ENCODE measurements at regions not wholly inside any gene's neighbourhood (a gene's known extent, or its start where the extent isn't known, plus 50 kb on each side); places are given as distances from the start of the nearest gene placed in this dataset.
"Not testable (repeated sequence)": the region's sequence is repeated elsewhere in the genome, so short reads cannot be mapped to it uniquely, and the experiment has no call there.

DNA sequence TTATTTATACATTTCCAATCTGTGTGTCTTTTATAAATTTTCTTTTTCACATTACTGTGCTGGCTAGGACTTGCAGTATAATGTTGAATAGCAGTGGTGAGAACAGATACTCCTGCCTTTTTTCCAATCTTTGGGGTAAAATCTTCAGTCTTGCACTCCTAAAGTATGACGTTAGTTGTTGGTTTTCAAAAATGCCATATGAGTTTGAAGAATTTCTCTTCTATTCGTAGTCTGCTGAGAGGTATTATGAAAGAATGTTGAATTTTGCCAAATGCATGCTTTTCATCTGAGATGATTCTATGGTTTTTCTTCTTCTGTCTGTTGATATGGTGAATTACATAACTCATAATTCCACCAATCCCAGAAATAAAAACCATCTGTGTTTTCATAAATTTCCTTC is 335.3 kb upstream of the CHST9 start:
- no peak overlapping the region for H3K4me3 Mint-ChIP-seq (ENCODE audit: unreplicated experiment)
- BruUV-seq (replicated peaks): no TSS peak
- no peak overlapping the region for H3K27ac Mint-ChIP-seq (ENCODE audit: low read depth, unreplicated experiment)
- H3K36me3 Mint-ChIP-seq (ENCODE audit: insufficient read depth, unreplicated experiment): no peaks in the 10 kb centered on the region
- CTCF ChIA-PET: no interaction called here
- H3K27me3 Mint-ChIP-seq (ENCODE audit: insufficient read depth, unreplicated experiment): no peaks in the 10 kb centered on the region
- intact Hi-C loops (cut with micrococcal nuclease): no loop called here
- DNase-seq (ENCODE audit: unreplicated experiment): no peak
- no peaks in the 10 kb centered on the region for H3K4me1 Mint-ChIP-seq (ENCODE audit: insufficient read depth, unreplicated experiment)
- POLR2A ChIA-PET: no interaction called here
- TF ChIP-seq, protein P1, sequence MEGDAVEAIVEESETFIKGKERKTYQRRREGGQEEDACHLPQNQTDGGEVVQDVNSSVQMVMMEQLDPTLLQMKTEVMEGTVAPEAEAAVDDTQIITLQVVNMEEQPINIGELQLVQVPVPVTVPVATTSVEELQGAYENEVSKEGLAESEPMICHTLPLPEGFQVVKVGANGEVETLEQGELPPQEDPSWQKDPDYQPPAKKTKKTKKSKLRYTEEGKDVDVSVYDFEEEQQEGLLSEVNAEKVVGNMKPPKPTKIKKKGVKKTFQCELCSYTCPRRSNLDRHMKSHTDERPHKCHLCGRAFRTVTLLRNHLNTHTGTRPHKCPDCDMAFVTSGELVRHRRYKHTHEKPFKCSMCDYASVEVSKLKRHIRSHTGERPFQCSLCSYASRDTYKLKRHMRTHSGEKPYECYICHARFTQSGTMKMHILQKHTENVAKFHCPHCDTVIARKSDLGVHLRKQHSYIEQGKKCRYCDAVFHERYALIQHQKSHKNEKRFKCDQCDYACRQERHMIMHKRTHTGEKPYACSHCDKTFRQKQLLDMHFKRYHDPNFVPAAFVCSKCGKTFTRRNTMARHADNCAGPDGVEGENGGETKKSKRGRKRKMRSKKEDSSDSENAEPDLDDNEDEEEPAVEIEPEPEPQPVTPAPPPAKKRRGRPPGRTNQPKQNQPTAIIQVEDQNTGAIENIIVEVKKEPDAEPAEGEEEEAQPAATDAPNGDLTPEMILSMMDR (IDR thresholded peaks at IDR 0.05; ENCODE audit: unreplicated experiment): no peak
- H3K9me3 Mint-ChIP-seq (ENCODE audit: unreplicated experiment): no peaks in the 10 kb centered on the region

DNA sequence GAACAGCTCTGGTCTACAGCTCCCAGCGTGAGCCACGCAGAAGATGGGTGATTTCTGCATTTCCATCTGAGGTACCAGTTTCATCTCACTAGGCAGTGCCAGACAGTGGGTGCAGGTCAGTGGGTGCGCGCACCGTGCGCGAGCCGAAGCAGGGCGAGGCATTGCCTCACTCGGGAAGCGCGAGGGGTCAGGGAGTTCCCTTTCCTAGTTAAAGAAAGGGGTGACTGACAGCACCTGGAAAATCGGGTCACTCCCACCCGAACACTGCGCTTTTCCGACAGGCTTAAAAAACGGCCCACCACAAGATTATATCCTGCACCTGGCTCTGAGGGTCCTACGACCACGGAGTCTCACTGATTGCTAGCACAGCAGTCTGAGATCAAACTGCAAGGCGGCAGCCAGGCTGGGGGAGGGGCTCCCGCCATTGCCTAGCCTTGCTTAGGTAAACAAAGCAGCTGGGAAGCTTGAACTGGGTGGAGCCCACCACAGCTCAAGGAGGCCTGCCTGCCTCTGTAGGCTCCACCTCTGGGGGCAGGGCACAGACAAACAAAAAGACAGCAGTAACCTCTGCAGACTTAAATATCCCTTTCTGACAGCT is 325.0 kb upstream of the CHST9 start:
- H3K27ac Mint-ChIP-seq (ENCODE audit: low read depth, unreplicated experiment); H3K36me3 Mint-ChIP-seq (ENCODE audit: insufficient read depth, unreplicated experiment); DNase-seq (ENCODE audit: unreplicated experiment); H3K4me1 Mint-ChIP-seq (ENCODE audit: insufficient read depth, unreplicated experiment); BruUV-seq (replicated peaks); intact Hi-C loops (cut with micrococcal nuclease); H3K4me3 Mint-ChIP-seq (ENCODE audit: unreplicated experiment); POLR2A ChIA-PET; H3K27me3 Mint-ChIP-seq (ENCODE audit: insufficient read depth, unreplicated experiment); H3K9me3 Mint-ChIP-seq (ENCODE audit: unreplicated experiment): not testable (repeated sequence)
- CTCF ChIA-PET: interaction anchor here (0.7 kb wide), 1 partner anchor 60 kb away, joined by 3 read pairs; no protein-coding TSS in a partner anchor

DNA sequence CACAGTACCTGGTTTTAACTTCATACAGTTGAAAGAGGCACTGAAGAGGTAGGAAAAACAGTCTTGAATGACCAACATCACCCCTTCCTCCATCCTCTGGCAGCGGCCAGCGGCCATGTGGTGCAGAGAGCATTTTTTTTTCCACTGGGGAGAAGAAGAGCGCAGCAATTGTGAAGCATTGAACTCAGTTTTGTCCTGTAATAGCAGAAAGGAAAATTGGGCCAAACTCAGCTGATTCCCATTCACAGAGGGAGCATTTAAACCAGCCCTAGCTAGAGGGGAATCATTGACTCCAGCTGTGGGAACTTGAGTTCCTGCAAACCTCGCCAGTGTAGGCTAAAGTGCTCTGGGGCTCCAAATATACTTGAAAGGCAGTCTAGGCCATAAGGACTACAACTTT is 316.6 kb upstream of the CHST9 start:
- no peaks in the 10 kb centered on the region for H3K4me1 Mint-ChIP-seq (ENCODE audit: insufficient read depth, unreplicated experiment)
- TF ChIP-seq, protein P1 (IDR thresholded peaks at IDR 0.05; ENCODE audit: unreplicated experiment): no peak
- no peaks in the 10 kb centered on the region for H3K27me3 Mint-ChIP-seq (ENCODE audit: insufficient read depth, unreplicated experiment)

DNA sequence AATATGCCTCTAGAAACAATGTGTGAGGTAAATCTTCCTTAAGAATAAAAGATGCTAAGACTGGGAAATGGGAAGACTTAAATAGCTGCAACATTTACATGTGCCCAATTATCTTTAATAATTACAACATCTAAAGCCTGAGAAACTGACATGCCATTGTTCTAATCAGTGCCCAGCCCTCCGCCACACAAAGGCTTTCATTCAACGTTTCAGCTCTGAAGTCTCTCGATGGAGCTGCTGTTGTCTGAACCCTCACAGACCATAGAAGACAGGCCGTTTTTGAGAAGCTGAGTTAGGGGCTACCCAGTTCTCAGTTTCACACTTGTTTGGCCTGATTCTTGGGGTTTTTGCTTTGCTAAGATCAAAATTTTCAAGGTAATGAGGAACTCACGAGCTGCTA is 315.4 kb upstream of the CHST9 start:
- CTCF ChIA-PET: interaction anchor here (0.7 to 1.0 kb wide), 2 partner anchors 40 to 50 kb away, joined by 3 read pairs; no protein-coding TSS in a partner anchor
- Mint-ChIP-seq H3K4me1 (ENCODE audit: insufficient read depth, unreplicated experiment) (no peaks in the 10 kb centered on the region), H3K9me3 (ENCODE audit: unreplicated experiment) (peaks cover 6% of the 10 kb centered on the region), H3K36me3 (ENCODE audit: insufficient read depth, unreplicated experiment) (no peaks in the 10 kb centered on the region), H3K27ac (ENCODE audit: low read depth, unreplicated experiment) (no peak overlapping the region), H3K27me3 (ENCODE audit: insufficient read depth, unreplicated experiment) (no peaks in the 10 kb centered on the region), H3K4me3 (ENCODE audit: unreplicated experiment) (no peak overlapping the region)
- no peak for DNase-seq (ENCODE audit: unreplicated experiment)
- no TSS peak for BruUV-seq (replicated peaks)
- TF ChIP-seq, protein P1 (IDR thresholded peaks at IDR 0.05; ENCODE audit: unreplicated experiment): no peak
- POLR2A ChIA-PET: interaction anchor here (1.2 kb wide), 1 partner anchor 88 kb away, joined by 3 read pairs; no protein-coding TSS in a partner anchor
- intact Hi-C loops (cut with micrococcal nuclease): no loop called here

More for the DNA sequence above, 316.6 kb upstream of the CHST9 start:
- BruUV-seq (replicated peaks): no TSS peak
- CTCF ChIA-PET: interaction anchor here (0.6 kb wide), 1 partner anchor 577 kb away, joined by 4 read pairs; no protein-coding TSS in a partner anchor
- intact Hi-C loops (cut with micrococcal nuclease): no loop called here
- POLR2A ChIA-PET: no interaction called here
- Mint-ChIP-seq H3K36me3 (ENCODE audit: insufficient read depth, unreplicated experiment) (no peaks in the 10 kb centered on the region), H3K4me3 (ENCODE audit: unreplicated experiment) (no peak overlapping the region), H3K27ac (ENCODE audit: low read depth, unreplicated experiment) (no peak overlapping the region), H3K9me3 (ENCODE audit: unreplicated experiment) (peaks cover 6% of the 10 kb centered on the region)
- DNase-seq (ENCODE audit: unreplicated experiment): no peak

DNA sequence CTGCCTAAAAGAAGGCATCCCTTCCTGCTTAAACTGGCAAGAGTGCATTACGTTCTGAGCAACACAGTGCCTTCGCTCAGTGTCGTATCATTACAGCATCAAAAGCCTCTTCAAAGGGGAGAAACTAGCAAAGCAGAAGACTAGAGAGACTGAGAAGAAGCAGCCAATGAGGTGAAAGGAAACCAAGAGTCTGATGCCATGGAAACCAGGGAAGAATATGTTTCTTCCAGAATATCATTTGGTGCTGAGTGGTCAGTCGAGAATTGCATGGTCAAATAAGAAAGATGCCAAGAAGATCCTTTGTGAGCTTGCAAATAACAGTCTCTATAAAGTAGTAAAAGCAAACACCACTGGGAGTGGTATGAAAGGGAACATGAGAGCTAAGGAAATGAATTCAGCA is 312.1 kb upstream of the CHST9 start:
- no peak overlapping the region for H3K4me3 Mint-ChIP-seq (ENCODE audit: unreplicated experiment)
- intact Hi-C loops (cut with micrococcal nuclease): no loop called here
- H3K9me3 Mint-ChIP-seq (ENCODE audit: unreplicated experiment): no peaks in the 10 kb centered on the region
- ChIA-PET POLR2A (no interaction called here), CTCF (no interaction called here)
- H3K27ac Mint-ChIP-seq (ENCODE audit: low read depth, unreplicated experiment): no peak overlapping the region
- no peaks in the 10 kb centered on the region for H3K27me3 Mint-ChIP-seq (ENCODE audit: insufficient read depth, unreplicated experiment)
- BruUV-seq (replicated peaks): no TSS peak
- DNase-seq (ENCODE audit: unreplicated experiment): no peak
- H3K36me3 Mint-ChIP-seq (ENCODE audit: insufficient read depth, unreplicated experiment): no peaks in the 10 kb centered on the region
- no peaks in the 10 kb centered on the region for H3K4me1 Mint-ChIP-seq (ENCODE audit: insufficient read depth, unreplicated experiment)
- TF ChIP-seq, protein P1 (IDR thresholded peaks at IDR 0.05; ENCODE audit: unreplicated experiment): no peak

All from MCF 10A (cell line).